CMK (cell line): ENCODE measurements at regions not wholly inside any gene's neighbourhood (a gene's known extent, or its start where the extent isn't known, plus 50 kb on each side); places are given as distances from the start of the nearest gene placed in this dataset.
"Not testable (repeated sequence)": the region's sequence is repeated elsewhere in the genome, so short reads cannot be mapped to it uniquely, and the experiment has no call there.

Source experiments
- DNase-seq: peaks from one replicate; pipeline ENCODE4 v3.0.0-alpha.2; 2010; ENCODE audit warnings: low read depth

DNA sequence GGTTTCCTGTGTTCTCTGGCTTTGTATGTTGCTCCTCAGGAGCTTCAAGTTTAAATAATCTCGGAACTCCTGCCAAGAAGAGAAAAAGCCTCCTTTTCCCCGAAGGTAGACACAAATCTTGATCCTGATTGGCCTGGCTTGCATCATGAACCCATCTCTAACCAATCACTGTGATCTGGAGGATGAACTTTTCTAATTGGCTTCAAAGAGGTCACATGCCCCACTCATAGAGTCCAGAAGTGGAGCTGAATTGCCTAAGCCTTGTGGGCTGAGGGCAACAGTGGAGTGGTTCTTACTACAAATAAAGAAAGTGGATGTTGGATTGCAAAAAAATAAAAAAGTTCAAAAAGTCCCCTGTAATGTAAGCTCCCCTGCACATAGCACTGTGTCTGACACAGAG is 245.9 kb downstream of the MID1IP1 start:
- no peak for DNase-seq

DNA sequence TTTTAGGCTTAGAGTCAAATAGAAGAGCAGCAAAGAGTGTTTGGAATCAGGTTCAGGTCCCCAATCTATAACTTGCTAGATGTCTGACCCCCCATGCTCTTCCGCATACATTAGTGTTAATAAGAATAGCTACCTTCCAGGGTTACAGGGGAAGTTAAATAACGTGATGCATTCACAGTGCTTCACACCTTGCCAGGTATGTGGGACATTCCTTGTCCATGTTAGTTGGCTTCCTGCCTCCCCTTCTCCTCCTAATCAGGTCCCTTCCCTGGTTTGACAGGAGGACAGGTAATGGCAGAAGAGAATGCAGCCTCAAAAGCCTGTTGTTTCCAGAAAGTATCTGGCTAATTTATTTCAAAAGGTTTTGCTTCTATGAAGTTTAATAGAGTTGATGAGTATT is 248.7 kb downstream of the MID1IP1 start:
- DNase-seq, result no peak

DNA sequence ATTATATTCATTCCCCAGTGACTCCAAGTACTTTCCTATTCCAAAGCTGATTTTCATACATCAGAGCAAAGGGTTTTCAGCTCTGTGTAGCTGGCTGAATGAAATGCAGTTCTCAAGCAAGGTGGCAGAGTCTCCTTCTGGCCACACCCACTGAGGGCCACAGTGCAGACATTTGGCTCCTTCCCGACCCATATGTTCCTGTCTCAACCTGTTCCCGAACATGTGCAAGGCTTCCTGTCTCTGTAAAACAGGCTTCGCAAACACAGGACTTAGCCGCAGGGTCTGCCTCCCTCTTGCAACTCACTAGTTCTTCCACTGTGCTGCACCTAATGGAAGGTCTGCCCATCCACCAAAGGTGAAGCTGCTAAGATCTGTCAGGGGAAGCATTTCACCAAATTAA is 249.2 kb downstream of the MID1IP1 start:
- DNase-seq, result no peak

DNA sequence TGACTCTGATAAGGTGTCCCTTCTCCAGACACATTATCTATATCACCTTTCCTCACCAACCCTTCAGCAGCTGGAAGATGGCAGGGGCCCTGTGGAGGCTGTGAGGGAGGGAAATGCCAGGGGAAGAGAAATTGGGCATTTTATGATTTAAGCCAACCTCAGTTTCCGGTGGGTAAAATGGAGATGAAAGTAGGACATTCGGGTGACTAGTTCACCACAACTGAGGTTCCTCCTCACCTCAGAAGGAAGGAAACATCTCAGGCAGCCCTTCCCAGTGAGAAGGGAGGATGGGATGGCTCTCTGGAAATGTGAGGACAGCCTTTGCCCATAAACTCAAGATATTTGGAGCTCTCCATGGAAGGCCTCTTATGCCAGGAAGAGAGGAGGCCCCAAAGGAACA is 251.5 kb downstream of the MID1IP1 start:
- no peak for DNase-seq

DNA sequence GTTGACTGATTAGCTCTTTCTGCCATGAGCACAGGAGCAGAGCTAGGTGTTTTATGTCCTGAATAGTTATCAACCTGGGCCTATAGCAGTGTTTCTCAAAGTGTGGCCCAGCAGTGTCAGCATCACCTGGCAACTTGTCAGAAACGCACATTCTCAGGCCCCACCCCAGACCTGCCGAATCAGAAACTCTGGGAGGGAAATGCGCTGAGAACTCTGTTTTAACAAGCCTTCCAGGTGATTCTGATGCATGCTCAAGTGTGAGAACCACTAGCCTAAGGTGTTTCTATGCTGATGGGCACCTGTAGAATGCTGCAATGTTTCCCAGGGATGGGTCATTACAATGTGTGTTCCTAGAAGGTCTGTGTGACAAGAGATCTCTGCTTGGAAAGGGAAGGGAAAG is 257.5 kb downstream of the MID1IP1 start:
- DNase-seq, result no peak

DNA sequence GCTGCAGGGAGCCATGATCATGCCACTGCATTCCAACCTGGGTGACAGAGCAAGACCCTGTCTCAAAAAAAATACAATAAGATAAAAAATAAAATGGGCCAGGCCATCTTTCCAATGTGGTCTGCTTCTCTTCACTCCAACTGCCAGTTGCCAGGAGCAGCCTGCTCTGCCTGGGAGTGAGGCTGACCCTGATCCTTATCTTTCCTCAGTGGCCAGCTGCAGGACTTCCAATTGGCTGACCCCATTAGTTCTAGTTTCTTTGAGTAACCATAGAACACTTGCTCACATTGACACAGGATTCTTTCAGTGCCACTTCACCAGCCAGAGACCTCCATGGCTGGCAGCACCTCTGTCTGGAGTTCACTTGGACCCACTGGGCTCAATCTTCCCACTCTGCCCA is 258.6 kb downstream of the MID1IP1 start:
- DNase-seq, result no peak

DNA sequence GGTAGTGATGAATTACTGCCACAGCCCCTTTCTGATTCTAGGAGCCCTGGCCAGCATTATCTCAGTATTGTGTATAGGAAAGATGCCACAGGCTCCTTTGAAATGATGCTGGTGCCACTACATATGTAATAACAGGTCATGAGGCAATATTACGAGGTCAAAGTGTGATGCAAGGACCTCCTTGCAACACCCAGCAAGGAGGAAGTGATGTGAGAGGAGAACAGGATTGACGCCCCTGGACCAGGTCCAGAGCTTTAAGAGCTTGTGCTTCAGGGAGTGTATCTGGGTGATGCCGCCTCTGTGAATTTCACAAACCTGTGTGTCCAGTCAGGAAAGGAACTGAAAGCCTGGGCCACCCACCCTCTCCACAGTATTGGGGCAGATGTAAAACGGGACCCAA is 261.8 kb downstream of the MID1IP1 start:
- DNase-seq, result no peak

DNA sequence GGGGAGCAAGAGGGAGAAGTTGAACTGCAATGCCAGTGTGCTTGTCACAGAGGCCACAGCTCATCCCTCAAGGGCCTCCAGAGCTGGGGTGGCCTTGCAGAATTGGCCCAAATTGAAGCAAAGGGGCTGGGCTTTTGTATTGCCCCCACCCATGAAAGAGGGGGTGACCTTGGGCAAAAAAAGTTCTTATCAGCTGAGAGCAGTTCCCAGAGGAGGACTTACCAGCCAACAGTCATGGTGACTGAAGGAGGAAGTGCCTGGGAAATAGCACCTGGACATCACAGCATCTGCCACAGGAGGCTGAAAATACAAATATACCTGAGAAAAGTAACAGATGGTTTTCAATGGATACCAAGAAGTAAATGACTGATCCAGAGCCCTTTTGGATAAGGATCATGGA is 262.4 kb downstream of the MID1IP1 start:
- DNase-seq, result no peak

DNA sequence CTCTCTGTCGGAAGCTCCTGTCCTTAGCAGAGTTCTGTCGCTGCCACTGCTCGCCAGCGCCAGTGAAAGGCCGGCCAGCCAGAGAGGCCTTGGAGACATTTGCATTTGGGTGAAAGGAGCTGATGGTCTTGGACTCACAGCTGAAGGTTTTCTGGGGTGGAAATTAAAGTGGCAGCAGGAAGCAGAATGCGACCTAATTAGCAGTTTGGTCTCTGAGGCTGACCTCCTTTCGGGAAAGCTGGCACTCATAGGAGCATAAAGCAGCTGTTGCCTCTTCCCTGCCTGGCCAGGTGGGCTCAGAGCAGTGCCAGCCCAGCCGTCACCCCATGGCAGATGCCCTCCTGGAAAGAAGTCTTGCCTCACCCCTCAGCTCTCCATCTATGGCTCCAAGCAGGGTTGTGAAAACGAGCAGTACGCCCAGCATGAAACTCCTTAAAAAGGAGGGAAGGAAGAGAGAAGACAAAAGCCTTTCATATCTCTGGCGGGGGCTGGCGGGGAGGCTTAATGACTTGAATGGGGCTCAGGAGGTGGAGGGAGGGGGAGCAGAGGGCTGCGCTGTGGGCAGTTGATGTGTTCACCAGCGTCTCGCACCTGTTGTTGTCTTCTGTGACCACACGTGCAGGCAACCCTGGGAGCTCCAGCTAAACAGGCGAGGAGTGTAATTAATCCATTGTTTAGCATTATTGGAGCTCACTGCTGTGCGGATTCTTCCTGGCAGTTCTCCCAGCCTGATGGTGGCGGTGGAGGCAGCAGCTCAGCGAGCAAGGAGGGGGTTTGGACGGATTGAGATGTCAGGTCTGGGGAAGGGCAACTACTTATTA is 264.0 kb downstream of the MID1IP1 start:
- DNase-seq, result no peak

DNA sequence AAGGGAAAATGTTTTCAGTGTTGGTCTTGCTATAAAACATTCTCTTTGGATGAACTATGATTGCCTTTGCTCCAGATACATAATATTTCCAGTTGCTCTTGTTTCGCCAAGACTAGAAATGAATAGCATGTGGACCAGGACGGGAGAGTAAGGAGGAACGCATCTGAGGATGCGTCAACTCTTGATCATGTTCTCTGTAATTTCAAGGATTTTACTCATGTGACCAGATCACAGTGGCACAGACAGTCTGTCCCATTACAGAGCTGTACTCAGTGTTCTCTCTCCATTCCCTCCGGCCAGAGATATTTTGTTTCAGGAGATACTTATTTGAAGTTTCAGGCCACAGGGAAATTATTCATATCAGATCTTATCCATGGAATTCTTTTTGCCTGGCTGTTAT is 266.6 kb downstream of the MID1IP1 start:
- DNase-seq, result no peak

DNA sequence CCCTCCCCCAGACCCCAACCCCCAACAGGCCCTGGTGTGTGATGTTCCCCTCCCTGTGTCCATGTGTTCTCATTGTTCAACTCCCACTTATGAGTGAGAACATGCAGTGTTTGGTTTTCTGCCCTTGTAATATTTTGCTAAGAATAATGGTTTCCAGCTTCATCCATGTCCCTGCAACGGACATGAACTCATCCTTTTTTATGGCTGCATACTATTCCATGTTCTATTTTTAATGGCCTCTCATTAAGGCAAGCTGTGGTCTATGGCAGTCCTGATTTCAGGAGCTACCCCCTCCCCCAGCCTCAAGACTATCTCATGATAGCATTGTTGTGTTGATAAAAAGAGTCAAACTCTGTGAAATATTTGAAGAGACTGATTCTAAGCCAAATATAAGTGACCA is 267.4 kb downstream of the MID1IP1 start:
- DNase-seq, result not testable (repeated sequence)

DNA sequence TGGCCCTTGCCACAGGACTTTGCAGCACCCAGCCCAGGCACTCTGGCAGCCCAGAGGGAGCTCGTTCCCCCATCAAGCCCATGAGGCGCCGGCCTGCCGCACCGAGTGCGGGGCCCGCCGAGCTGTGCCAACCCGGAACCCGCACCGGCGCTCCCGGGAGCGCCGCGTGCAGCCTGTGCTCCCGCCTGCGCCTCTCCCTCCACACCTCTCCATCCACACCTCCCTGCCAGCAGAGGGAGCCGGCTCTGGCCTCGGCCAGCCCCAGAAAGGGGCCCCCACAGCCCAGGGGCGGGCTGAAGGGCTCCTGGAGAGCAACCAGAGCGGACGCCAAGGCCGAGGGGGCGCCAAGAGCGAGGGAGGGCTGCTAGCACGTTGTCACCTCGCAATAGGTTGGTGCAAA is 268.8 kb downstream of the MID1IP1 start:
- DNase-seq, result no peak

DNA sequence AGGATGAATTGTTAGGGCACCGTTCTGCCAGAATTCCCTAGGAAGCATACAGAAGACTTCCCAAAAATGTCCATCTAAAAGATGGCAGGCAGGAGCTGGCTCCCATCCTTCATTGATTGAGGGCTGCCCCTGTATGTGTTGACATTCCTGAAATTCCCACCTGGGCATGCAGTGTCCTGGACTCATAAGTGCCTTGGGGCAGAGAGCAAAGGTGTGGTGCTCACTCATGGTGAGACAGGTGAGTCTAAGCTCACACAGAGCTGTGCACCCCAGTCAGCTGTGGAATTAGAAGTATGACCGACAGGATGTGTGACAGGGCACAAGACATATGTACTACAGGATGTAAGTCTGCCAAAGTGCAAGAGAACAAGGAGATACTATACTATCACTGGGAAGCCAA is 271.9 kb downstream of the MID1IP1 start:
- DNase-seq, result no peak

DNA sequence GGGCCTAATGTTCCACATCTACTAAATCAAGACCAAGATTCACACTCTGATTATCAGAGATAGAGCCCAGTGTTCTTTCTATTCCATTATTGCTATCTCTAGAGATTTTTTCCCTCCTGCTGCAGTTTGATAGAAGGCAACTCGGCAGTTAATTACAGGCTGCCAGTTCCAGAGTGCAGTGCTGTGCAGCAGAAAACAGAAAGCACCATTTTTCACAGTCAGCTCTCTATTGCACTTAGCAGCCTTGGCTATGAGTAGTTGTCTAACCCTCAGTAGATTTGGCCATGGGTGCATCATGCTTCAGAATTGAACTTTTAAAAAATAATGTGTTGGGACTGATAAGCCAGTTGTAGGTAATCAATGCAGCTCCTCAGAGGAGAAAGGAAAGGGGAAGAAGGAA is 295.3 kb downstream of the MID1IP1 start:
- DNase-seq, result no peak

DNA sequence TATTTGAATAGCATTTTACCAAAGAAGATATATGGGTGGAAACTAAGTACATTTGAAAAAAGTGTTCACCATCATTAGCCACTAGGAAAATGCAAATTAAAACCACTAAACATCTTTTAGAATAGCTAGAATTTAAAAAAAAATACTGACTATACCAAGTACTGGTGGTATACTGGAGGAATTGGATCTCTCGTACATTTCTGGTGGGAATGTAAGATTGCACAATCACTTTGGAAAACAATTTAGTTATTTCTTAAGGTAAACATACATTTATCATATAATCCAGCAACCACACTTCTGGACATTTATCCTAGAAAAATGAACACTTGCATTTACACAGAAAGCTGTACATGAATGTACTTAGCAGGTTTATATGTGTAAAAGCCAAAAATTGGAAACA is 303.5 kb downstream of the MID1IP1 start:
- DNase-seq, result no peak

DNA sequence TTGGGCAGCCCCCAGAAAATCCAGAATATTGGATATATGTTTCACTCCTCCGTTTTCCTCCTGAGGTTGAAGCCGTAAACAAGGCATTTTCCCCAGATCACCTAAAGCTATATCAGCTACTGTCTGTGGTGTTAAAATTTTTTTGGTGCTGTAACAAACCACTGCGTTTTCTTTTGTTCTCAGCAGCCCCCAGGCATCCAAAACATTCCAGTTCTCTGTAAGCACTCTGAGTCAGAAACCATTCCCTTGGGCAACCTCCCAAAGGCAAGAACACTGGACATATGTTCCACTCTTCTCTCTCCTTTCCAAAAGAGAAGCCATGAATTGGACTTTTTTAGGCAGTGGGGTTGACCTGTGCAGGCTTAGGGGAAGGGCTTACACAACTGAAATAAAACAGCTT is 310.9 kb downstream of the MID1IP1 start:
- DNase-seq, result no peak

DNA sequence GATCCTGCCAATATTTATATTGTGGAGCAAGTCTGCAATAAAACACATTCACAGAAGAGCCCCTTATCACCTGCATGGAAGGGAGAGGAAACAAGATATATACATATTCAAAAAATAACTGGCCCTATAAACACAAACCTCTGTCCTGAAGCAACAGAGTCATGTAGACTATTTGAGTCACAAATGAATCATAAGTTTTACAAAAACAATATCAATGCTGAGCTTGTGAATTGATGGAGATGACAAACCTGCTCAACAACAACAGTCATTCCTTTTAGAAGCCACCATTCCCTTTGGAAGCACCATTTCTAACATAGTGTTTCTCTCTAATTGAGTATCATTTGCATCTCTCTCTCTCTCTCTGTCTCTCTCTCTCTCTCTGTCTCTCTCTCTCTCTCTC is 313.9 kb downstream of the MID1IP1 start:
- DNase-seq, result no peak

DNA sequence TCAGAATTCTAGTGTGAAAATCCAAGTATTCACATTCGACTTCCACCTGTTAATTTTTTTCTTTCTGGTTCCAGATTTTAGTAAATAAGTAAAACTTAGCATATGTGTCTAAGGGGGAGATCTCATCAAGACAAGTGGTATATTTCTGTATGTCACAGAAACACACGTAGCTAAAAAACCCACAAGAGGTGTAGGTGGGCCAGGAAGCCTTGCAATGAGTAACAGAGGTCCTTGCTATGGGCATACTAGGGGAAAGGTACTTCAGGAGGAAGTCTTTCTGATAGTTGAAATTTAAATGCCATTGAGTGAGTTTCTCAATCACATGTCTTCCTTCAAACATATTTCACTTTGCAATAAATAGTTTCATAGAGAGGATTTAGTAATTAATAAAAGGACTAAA is 315.8 kb downstream of the MID1IP1 start:
- DNase-seq, result no peak

DNA sequence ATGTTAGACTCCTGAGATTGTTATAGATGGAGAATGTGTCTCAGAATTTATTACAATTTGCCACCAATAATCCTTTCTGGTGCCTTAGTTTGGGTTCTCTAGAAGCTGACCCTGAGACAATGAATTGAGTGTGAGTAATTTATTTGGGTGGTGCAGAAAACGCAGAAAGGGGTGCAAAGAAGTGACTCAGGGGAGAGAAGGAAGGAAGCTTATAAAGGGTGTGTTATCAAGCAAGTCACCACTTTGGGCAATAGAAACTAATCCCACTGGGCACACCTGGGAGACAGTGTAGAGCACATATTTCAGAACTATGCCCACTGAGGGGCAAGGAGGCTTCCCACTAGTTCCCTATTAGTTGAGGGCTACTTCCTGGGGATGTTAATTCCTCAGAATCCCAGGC is 320.6 kb downstream of the MID1IP1 start:
- no peak for DNase-seq

DNA sequence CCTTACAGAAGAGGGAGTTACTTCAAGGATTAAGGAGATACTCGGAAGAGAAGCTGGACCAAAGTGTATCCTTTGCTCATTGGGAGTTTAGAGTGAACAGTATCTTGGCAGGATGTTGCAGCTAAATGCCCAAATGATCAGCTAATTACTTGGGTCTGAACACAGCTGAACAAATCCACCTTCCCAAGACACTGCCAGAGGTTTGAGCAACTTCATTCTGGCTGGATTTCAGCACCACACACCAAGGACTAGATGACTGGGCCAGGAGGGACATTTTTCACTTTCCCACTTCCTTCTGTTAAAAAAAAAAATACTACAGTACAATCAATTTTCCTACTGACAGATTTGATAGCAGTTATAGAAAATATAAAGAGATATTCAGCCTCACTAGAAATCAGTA is 324.6 kb downstream of the MID1IP1 start:
- DNase-seq, result no peak

DNA sequence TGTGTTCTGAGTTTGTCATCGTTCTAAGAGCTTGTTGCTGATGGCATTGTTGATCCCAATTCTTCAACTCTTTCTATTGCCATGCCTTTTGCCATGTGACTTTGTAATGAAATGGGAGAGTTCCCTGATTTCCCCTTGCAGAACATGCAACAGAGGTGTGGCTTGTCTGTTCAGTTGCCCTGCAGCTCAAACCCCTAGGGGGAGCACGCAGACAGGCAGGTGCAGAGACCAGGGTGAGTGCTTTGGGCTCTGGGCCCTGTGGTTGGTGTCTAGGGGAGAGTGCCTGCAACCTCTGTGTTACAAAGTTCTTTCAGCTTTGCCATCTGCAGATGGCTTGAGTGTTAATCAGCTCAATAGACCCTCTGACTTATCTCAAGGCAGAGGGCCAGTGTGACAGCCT is 332.7 kb downstream of the MID1IP1 start:
- DNase-seq, result no peak

DNA sequence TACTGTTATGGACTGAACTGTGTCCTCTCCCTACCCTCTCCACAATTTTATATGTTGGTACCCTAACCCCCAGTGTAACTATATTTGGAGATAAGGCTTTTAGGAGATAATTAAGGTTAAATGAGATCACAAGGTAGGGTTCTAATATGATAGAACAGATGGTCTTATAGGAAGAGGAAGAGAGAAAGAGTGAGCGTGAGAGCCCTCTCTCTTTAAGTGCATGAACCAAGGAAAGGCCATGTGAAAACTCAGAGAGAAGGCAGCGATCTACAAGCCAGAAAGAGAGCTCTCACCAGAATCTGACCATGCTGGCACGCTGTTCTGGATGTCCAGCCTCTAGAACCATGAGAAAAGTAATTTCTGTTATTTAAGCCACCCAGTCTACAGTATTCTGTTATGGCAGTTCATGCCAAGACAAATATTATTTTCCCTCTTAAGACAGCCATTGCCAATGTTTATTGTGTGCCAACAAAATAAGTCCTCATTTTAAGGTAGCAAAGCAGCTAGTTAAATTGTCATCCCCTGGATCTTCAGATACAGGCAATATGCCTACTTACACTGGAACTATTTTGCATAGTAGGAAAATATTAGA is 336.2 kb downstream of the MID1IP1 start:
- no peak for DNase-seq

DNA sequence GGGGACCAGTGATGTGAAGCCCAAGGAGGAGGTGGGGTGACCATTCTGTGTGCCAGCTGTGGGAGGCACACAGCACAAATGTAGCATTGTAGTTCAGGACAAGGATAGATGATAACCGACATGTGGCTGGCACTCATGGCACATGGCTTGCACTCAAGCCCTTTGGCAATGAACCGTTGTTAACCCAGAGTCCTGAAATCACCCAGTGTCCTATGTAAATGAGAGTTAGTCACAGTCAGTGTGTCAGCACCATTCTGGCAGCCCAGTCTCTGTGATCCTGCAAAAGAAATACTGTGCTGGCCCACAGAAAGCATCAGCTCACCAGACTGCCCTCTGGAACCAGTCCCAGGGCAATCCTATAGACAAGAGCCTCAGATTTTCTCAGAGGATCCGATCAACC is 339.3 kb downstream of the MID1IP1 start:
- no peak for DNase-seq

DNA sequence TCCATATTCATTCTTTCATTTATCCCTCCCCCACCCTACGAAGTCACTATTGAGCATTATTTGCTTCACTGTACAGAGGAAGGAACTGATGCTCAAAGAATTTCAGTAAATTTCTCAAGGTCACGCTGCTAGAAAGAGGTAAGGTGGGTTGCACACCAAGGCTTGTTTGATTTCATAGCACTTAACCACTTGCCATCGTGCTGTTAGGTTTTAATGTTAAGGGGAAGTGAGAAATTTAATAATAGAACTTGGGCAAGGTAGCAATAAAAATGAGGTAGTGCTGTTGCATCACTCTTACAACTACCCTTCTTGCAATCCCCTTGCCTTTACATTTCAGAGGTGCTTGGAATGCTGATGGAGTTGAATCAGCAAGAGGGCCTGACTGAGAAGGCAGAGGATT is 343.1 kb downstream of the MID1IP1 start:
- no peak for DNase-seq
